ENCODE measurements at regions not wholly inside any gene's neighbourhood (a gene's known extent, or its start where the extent isn't known, plus 50 kb on each side); places are given as distances from the start of the nearest gene placed in this dataset.

DNA sequence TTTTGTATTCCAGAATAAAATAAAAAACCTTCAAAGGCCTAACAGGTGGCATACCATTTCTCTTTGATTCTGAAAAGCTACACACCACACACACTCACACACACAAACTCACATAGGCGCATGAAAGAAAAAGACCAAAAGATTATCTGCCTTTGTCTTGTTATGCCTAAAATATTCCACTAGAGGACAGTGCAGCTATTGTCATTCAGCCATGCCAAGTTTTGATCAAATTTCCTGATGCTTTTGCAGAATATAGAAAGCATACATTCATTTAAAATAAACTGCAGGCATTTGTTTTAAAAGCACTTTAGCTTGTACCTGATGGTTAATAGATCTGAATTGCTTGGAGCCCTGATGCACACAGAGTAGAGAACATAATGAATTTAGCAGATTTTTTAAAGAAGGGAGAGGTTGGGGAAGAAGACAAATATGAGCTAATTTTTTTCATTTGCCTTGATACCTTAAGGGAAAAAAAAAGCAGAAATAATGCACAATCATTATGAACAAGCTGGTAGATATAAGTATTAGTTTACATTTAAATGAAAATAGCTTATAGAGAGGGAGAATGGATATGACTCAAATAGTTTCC lies 1766.9 kb upstream of the SEL1L start:
- TF ChIP-seq POLR2A (IDR thresholded peaks at IDR 0.05; ENCODE audit: low read depth, low read length): no peak
- DNase-seq (ENCODE audit: insufficient read length, low spot score) (no peak), FAIRE-seq (no peak)

DNA sequence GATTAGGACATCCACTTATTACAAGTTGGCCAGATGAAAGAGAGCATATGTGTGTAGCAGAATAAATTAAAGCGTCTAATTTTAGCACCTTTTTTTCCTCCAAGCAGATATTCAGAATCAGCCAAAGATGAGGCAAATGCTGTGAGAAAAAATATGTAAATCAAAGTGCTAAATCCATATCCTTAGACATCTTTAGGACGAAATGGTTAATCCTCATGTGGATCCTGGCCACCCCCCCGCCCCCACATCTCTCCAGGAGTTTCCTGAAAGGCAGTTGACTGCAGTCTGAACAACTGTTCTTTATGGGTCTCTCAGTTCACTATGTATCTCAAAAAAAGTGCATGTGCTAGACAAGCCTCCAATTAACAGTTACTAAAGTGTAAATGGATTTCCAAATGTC lies 1768.1 kb upstream of the SEL1L start:
- no peak for TF ChIP-seq POLR2A (IDR thresholded peaks at IDR 0.05; ENCODE audit: low read depth, low read length)
- FAIRE-seq (no peak), DNase-seq (ENCODE audit: insufficient read length, low spot score) (no peak)

DNA sequence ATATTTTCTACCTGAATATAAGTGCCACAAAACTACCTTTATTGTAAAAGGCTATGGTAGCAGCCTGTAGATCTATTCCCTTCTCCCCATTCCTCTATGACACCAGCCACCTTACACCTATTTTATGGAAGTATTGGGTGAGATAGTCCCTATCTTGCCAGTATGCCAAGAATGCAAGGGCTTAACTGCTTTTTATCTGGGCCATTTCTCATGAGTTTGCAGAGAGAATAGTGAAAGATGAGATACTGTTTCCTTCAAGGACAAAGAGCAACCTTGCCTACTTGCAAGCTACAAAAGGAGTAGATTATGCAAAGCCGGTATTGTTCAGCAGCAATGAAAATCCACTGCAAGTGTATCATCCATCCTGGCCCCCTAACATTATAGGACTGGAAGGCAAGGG lies 1775.6 kb upstream of the SEL1L start:
- TF ChIP-seq POLR2A (IDR thresholded peaks at IDR 0.05; ENCODE audit: low read depth, low read length): no peak
- DNase-seq (ENCODE audit: insufficient read length, low spot score) (no peak), FAIRE-seq (no peak)

DNA sequence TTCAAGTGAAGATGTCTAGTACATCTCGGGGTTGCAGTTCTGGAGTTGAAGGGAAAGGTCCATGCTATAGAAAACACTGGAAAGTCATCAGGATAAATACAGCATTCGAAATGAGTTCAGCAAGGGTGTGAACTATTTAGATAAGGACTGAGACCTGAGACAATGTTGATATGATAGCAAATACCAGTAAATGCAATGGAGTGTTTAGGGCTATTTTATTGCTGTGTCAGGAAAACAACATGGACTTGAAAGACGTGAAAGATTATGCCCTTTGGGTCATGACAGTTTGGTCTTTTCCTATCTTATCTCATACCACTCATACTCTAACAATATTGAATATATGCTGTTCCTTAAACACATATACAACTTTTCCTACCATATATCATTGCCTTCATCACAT lies 1776.2 kb upstream of the SEL1L start:
- DNase-seq (ENCODE audit: insufficient read length, low spot score) (no peak), FAIRE-seq (no peak)
- TF ChIP-seq POLR2A (IDR thresholded peaks at IDR 0.05; ENCODE audit: low read depth, low read length): no peak

DNA sequence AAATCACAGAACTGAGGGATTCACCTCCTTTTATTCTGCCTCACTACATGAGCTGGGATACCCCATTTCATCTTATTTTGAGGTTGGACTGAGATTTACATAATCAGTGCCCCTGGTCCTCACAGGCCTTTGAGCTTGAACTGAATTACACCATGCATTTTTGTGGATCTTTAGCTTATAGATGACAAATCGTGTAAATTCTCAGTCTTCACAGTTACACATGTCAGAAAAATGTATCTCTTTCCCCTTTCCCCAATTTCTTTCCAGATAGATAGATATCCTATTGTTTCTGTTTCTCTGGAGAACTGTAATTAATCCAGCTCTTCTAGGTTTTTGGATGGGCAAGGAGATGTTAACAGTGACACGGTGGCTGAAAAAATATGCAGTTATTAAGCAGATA lies 1778.9 kb upstream of the SEL1L start:
- DNase-seq (ENCODE audit: insufficient read length, low spot score): no peak
- no peak for FAIRE-seq
- no peak for TF ChIP-seq POLR2A (IDR thresholded peaks at IDR 0.05; ENCODE audit: low read depth, low read length)

DNA sequence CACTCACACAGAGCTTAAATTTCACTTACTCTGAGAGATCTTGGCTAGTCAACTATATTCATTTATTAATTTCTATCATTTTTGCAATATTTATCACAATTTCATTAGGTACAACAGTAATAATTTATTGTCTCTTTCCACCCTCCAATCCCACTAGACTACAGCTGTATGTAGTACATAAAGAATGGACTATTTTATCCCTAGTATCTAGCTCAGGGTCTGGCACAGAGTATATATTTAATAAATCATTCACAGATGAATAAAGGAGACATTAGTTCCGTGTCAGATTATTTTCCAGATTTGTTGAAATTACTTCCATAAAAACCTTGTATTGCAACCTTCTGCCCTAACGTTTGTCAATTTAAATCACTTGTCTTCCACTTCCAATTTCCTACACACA lies 1781.1 kb upstream of the SEL1L start:
- FAIRE-seq (no peak), DNase-seq (ENCODE audit: insufficient read length, low spot score) (no peak)
- TF ChIP-seq POLR2A (IDR thresholded peaks at IDR 0.05; ENCODE audit: low read depth, low read length): no peak

DNA sequence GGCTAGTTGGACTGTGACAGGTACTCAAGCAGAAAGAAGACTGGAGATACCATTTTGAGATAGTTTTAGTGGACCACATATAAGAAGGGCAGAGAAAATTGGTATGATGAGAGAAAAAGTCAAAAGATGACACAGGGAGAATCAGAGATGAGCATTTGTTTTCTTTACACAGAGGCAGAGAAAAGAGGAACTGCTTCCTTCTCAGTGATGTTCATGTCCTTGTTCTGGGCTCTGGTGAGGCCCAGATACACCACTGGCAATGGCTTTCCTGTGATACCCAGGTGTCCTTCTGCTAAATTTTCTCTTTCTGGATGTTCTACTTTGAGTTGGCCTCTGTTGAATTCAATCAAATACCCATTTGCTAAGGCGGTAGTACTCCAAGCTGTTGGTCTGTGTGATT lies 1782.7 kb upstream of the SEL1L start:
- no peak for DNase-seq (ENCODE audit: insufficient read length, low spot score)
- no peak for FAIRE-seq
- TF ChIP-seq POLR2A (IDR thresholded peaks at IDR 0.05; ENCODE audit: low read depth, low read length): no peak

DNA sequence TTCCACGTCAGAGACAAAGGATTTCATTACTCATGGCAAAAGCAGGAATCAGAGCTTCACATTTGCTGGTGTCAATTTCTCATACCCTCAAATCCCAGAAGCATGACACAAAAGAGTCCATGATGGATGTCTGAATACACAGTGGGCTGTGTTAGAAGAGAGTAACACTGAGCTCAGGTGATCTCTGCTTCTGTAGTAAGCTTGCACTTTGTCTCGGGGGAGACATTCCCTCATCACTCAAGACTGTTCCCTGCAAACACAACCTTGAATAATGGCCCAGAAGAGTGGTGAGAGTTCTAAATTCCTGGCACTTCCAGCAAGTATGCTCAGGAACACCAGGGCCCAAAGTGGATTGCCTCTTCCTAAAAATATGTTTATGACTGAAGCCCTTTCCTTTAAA lies 1787.2 kb upstream of the SEL1L start:
- FAIRE-seq (no peak), DNase-seq (ENCODE audit: insufficient read length, low spot score) (no peak)
- no peak for TF ChIP-seq POLR2A (IDR thresholded peaks at IDR 0.05; ENCODE audit: low read depth, low read length)

DNA sequence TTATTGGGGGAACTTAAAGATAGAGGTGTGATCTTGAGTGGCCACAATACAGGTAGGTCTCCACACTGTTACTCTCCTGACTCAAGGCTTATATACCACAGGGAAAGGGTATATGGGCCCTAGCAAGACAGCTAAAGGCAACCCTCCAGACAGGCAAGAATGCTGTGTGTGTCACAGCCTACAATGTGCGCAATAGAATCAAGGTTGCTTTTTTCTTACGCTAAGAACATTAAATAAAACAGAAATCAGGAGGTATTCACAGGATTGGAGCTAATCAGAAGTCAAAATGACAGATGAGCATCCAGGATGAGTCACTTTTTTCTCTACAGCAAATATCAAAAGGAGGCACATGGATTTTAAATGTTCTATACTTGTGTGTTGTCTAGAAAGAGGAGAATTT lies 1797.9 kb upstream of the SEL1L start:
- no peak for TF ChIP-seq POLR2A (IDR thresholded peaks at IDR 0.05; ENCODE audit: low read depth, low read length)
- no peak for DNase-seq (ENCODE audit: insufficient read length, low spot score)
- FAIRE-seq: no peak

DNA sequence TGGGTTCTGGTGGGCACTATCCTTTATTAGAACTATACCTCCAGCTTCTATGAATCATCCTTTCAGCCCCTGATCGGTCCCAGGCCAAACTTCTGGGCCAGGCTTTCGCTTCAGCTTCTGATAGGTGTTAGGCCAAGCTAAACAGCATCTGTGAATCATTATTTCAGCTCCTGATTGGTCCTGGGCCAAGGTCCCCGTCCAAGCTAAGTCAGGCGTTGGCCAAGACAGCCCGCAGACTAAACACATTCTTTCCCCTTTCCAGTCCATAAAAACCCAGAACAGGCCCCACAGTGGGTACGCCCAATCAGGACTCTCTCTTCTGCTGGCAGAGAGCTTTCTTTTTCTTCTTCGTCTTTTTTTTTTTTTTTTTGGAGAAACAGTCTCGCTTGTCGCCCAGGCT lies 1808.9 kb upstream of the SEL1L start:
- no peak for TF ChIP-seq POLR2A (IDR thresholded peaks at IDR 0.05; ENCODE audit: low read depth, low read length)
- FAIRE-seq (no peak), DNase-seq (ENCODE audit: insufficient read length, low spot score) (no peak)

DNA sequence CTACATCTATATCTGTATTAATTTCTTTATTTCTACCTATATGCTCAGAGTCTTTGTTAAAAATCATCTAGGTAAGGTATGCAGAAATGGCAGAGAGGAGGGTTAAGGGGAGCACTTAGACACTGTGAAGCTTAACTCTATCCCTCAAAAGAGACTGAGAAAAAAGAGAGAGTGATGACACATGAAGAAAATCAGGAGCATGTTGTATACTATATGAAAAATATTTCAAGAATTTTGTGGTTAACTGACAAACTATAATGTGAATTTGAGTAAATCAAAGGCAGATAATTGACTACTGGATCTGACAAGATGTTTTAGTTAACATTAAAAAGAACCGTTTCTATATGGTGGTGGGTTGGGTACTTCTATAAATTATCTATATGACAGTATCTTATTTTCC lies 1814.2 kb upstream of the SEL1L start:
- DNase-seq (ENCODE audit: insufficient read length, low spot score) (no peak), FAIRE-seq (no peak)
- TF ChIP-seq POLR2A (IDR thresholded peaks at IDR 0.05; ENCODE audit: low read depth, low read length): no peak

DNA sequence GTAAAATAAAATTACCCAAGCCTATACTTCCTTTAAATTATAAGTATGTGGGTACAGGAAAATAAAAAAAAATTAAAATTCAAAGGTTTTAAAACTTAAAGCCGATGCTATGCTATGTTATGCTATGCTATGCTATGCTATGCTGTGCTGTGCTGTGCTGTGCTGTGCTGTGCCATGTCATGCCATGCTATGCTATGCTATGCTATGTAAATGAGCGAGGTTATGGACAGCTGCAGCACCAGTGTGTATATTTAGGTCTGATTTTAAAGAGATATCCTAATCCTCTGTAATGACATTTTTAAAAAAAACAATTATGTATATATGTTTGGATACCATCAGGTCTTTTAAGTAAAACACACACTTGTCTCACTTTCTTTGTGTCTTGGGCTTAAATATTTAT lies 1822.0 kb upstream of the SEL1L start:
- no peak for TF ChIP-seq POLR2A (IDR thresholded peaks at IDR 0.05; ENCODE audit: low read depth, low read length)
- no peak for FAIRE-seq
- no peak for DNase-seq (ENCODE audit: insufficient read length, low spot score)

DNA sequence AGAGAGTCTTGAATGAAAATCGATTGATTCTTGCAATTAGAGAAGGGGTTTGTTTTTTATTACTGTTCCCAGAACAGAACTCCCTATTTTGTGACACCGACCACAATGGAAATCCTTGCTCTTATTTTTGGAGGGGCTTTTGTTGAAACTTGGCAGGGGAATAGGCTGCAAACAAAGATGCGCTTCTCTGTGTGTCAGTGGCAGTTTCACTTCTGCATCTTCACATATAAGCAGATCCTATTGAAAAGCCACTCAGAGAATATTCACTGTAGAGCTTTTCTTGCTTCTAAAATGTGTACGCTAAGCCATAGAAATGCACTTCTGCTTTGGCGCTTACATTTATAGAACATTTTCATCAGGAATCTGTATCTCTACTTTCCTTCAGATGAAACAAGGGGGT lies 1822.4 kb upstream of the SEL1L start:
- DNase-seq (ENCODE audit: insufficient read length, low spot score) (no peak), FAIRE-seq (no peak)
- no peak for TF ChIP-seq POLR2A (IDR thresholded peaks at IDR 0.05; ENCODE audit: low read depth, low read length)

DNA sequence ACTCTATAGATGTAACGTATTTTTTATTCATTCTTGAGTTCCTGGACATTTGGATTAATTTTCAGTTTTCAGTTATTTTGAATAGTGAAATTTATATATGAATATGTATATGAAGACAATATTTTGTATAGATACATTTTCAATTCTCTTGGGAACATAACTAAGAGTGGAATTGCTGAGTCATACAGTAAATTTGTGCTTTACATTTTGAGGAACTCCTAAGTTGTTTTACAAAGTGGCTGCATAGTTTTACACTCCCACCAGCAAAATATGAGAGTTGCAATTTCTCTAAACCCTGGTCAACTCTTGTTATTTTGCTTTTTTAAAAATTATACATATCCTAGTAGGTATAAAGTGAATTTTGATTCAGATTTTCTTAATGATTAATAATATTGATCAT lies 1838.6 kb upstream of the SEL1L start:
- no peak for DNase-seq (ENCODE audit: insufficient read length, low spot score)
- FAIRE-seq: no peak
- TF ChIP-seq POLR2A (IDR thresholded peaks at IDR 0.05; ENCODE audit: low read depth, low read length): no peak

DNA sequence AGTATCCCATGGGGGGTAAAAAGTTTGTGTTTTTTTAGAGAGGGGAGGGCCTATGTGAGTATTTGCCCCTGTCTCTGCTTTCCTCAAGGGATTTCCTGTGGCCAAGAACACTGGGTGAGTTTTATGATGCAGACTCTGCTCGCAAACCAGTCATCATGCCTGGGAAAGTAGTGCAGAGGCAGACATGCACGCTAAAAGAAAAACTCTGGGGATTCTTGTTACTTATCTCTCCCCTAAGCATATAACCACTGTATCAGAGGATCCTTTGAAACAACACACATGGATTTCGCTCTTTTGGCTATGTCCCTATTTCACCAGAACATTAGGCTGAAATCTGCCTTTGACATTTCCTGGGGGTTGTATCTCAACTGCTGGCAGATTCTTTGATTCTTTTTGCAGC lies 1845.8 kb upstream of the SEL1L start:
- no peak for TF ChIP-seq POLR2A (IDR thresholded peaks at IDR 0.05; ENCODE audit: low read depth, low read length)
- FAIRE-seq (no peak), DNase-seq (ENCODE audit: insufficient read length, low spot score) (no peak)

DNA sequence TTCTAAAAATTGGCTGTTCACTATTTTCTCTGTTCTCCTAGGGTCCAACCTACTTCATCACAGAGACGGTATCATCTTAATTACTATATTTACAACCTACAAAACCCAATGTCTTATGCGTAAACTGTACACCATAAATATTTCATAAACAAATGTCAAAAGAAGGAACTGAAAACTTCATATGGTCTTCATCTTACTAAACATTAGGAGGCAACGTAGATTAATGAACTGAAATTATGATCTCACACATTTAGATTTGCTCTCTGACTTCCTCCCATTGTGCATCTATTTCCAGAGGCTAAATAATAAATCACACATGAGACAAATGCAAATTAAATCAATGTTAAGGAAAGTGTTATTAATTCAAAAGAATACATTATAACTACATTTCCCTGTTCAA lies 1850.6 kb upstream of the SEL1L start:
- DNase-seq (ENCODE audit: insufficient read length, low spot score) (no peak), FAIRE-seq (no peak)
- TF ChIP-seq POLR2A (IDR thresholded peaks at IDR 0.05; ENCODE audit: low read depth, low read length): no peak

Data from H54 (cell line).